GM12878 (cell line): ENCODE measurements at regions not wholly inside any gene's neighbourhood (a gene's known extent, or its start where the extent isn't known, plus 50 kb on each side); places are given as distances from the start of the nearest gene placed in this dataset.

Source experiments
- ATAC-seq: fragments of 200-7000 bp; cut with Tn5 transposase; 3 replicates; pipeline ENCODE4 v1.9.1; 2020; ENCODE audit warnings: mild to moderate bottlenecking, moderate library complexity
- BruUV-seq: library from RNA; stranded (reverse); fragments of 400-500 nt; replicated peaks from 2 replicates; lab custom pipeline; 2021; lab: Mats Ljungman, UMichigan
- CTCF ChIA-PET: fragments of 300-600 bp; sonication (Branson Sonifier 250); formaldehyde crosslinking; extraction: SDS; loops from one replicate; lab custom pipeline; 2021; ENCODE audit warnings: inconsistent platforms; lab: Yijun Ruan, JAX
- POLR2A ChIA-PET: fragments of 350-600 bp; formaldehyde crosslinking; extraction: SDS; loops from one replicate; lab custom pipeline; 2021; ENCODE audit warnings: inconsistent platforms; lab: Charles Lee
- RAD21 ChIA-PET: fragments of 300-600 bp; sonication (Branson Sonifier 250); formaldehyde crosslinking; loops from one replicate; lab custom pipeline; 2023; ENCODE audit warnings: antibody characterized with exemption; ENCODE audit not compliant: unreplicated experiment; lab: Charles Lee
- SMC1A ChIA-PET: fragments of 300-600 bp; sonication (Branson Sonifier 250); formaldehyde crosslinking; loops from one replicate; lab custom pipeline; 2023; ENCODE audit not compliant: unreplicated experiment, uncharacterized antibody; lab: Charles Lee
- DNase-seq: peaks from one replicate; pipeline ENCODE4 v3.0.0-alpha.2; 2011; ENCODE audit warnings: low read depth, low spot score
- FAIRE-seq: peaks from 3 replicates; lab custom pipeline; 2011; peaks lifted over from hg19 to GRCh38; lab: Jason Lieb, UNC
- H2AFZ ChIP-seq: 2 replicates; pipeline ENCODE4 v1.6.0; 2011; ENCODE audit warnings: low read depth, low read length, control low read depth; ENCODE audit not compliant: control insufficient read depth
- H3K27ac ChIP-seq: 2 replicates; pipeline ENCODE4 v1.5.1; 2011; ENCODE audit warnings: control low read depth; ENCODE audit not compliant: control insufficient read depth, insufficient read depth
- H3K27me3 ChIP-seq, 2 experiments: replicated peaks in 1 of 2; 2 replicates each; pipeline versions ENCODE4 v1.6.0 to v1.6.1; 2011; ENCODE audit warnings: low read length in 1 of 2; ENCODE audit not compliant: control insufficient read depth in 2 of 2, insufficient read depth in 2 of 2
- H3K36me3 ChIP-seq, 2 experiments: 2 replicates each; pipeline ENCODE4 v1.5.1; 2011; ENCODE audit warnings: low read length in 1 of 2; ENCODE audit not compliant: control insufficient read depth in 2 of 2, insufficient read depth in 2 of 2
- H3K4me1 ChIP-seq: 2 replicates; pipeline ENCODE4 v1.6.1; 2011; ENCODE audit warnings: mild to moderate bottlenecking, low read length, moderate library complexity, mixed read lengths; ENCODE audit not compliant: control insufficient read depth, insufficient read depth
- H3K4me2 ChIP-seq: 2 replicates; pipeline ENCODE4 v1.6.0; 2011; ENCODE audit warnings: control low read depth; ENCODE audit not compliant: control insufficient read depth, insufficient read depth
- H3K4me3 ChIP-seq: fragments of 200-600 bp; sonication (generic); 2 replicates; pipeline ENCODE4 v1.5.1; 2016
- H3K79me2 ChIP-seq: 2 replicates; pipeline ENCODE4 v1.6.0; 2011; ENCODE audit warnings: low read length; ENCODE audit not compliant: control insufficient read depth, insufficient read depth
- H3K9ac ChIP-seq: 2 replicates; pipeline ENCODE4 v1.8.0; 2011; ENCODE audit warnings: low read length, control low read depth, mixed read lengths; ENCODE audit not compliant: control insufficient read depth, insufficient read depth
- H3K9me3 ChIP-seq: replicated peaks from 3 replicates; pipeline ENCODE4 v1.5.1; 2011; ENCODE audit warnings: mild to moderate bottlenecking, low read length; ENCODE audit not compliant: control insufficient read depth, insufficient read depth
- H4K20me1 ChIP-seq: 2 replicates; pipeline ENCODE4 v1.6.0; 2011; ENCODE audit not compliant: control insufficient read depth, insufficient read depth
- CBX5 ChIP-seq: sonication (generic); IDR thresholded peaks from 2 replicates; pipeline ENCODE4 v1.6.1; 2016; ENCODE audit warnings: low read depth, moderate library complexity, mild to moderate bottlenecking, inconsistent platforms
- E2F4 ChIP-seq: IDR thresholded peaks from 2 replicates; pipeline ENCODE4 v1.6.1; 2012; ENCODE audit warnings: low read depth, low read length, improper control_type of control experiment
- IKZF2 ChIP-seq, 2 experiments: fragments of 450-650 bp; IDR thresholded peaks; 2 replicates each; pipeline ENCODE4 v1.6.1; 2017; ENCODE audit warnings: mild to moderate bottlenecking in 2 of 2, moderate library complexity in 2 of 2
- IRF5 ChIP-seq: fragments of 450-650 bp; IDR thresholded peaks from 2 replicates; pipeline ENCODE4 v1.6.1; 2017; ENCODE audit warnings: borderline replicate concordance
- KAT2A ChIP-seq: conservative IDR thresholded peaks from 2 replicates; pipeline ENCODE4 v1.6.1; 2011; ENCODE audit warnings: low read depth, low read length; ENCODE audit not compliant: control insufficient read depth
- MEF2A ChIP-seq: IDR thresholded peaks from 2 replicates; pipeline ENCODE4 v1.6.1; 2011; ENCODE audit warnings: low read depth, mild to moderate bottlenecking, low read length, moderate library complexity; ENCODE audit not compliant: insufficient read depth
- MLLT1 ChIP-seq: fragments of 450-650 bp; IDR thresholded peaks from 2 replicates; pipeline ENCODE4 v1.6.1; 2016; ENCODE audit warnings: mild to moderate bottlenecking
- MYB ChIP-seq: fragments of 150-350 bp; IDR thresholded peaks from 2 replicates; pipeline ENCODE4 v1.6.1; 2014; ENCODE audit warnings: mild to moderate bottlenecking, low read depth, low read length, borderline replicate concordance
- NFYA ChIP-seq: IDR thresholded peaks from 2 replicates; pipeline ENCODE4 v1.6.1; 2011; ENCODE audit warnings: low read depth, mild to moderate bottlenecking, low read length, improper control_type of control experiment, borderline replicate concordance
- RELB ChIP-seq: fragments of 450-650 bp; IDR thresholded peaks from 2 replicates; pipeline ENCODE4 v1.6.1; 2017; ENCODE audit warnings: low read depth, mild to moderate bottlenecking, moderate library complexity
- SMARCA5 ChIP-seq: fragments of 450-650 bp; IDR thresholded peaks from 2 replicates; pipeline ENCODE4 v1.6.1; 2017; ENCODE audit warnings: mild to moderate bottlenecking
- SP1 ChIP-seq: IDR thresholded peaks from one replicate; pipeline ENCODE4 v1.6.1; 2011; ENCODE audit warnings: low read depth, low read length
- SREBF1 ChIP-seq: IDR thresholded peaks from 2 replicates; pipeline ENCODE4 v1.6.1; 2012; ENCODE audit warnings: mild to moderate bottlenecking, low read length
- SRF ChIP-seq, 2 experiments: IDR thresholded peaks; 2 replicates each; pipeline ENCODE4 v1.6.1; 2011; ENCODE audit warnings: low read depth in 2 of 2, low read length in 2 of 2, mild to moderate bottlenecking in 1 of 2, moderate library complexity in 1 of 2
- TCF12 ChIP-seq: IDR thresholded peaks from 2 replicates; pipeline ENCODE4 v1.6.1; 2011; ENCODE audit warnings: low read depth, mild to moderate bottlenecking, low read length
- YBX1 ChIP-seq: fragments of 450-650 bp; IDR thresholded peaks from 2 replicates; pipeline ENCODE4 v1.6.1; 2016; ENCODE audit warnings: antibody characterized with exemption
- ZNF384 ChIP-seq: IDR thresholded peaks from 2 replicates; pipeline ENCODE4 v1.6.1; 2012; ENCODE audit warnings: low read depth, mild to moderate bottlenecking, low read length, improper control_type of control experiment, borderline replicate concordance
- ZSCAN29 ChIP-seq: fragments of 450-650 bp; IDR thresholded peaks from 2 replicates; pipeline ENCODE4 v1.6.1; 2017; ENCODE audit warnings: mild to moderate bottlenecking, moderate library complexity
- ZZZ3 ChIP-seq: IDR thresholded peaks from 2 replicates; pipeline ENCODE4 v1.6.1; 2011; ENCODE audit warnings: low read depth; ENCODE audit not compliant: control insufficient read depth, insufficient read length
- WGBS: methylation state at CpG from one replicate; pipeline ENCODE4 v1.1.6; 2016; ENCODE audit warnings: low lambda C conversion rate; ENCODE audit not compliant: insufficient replicate concordance, insufficient coverage; ENCODE audit errors: missing lambda C conversion rate; 5-methylcytosine and 5-hydroxymethylcytosine counted together
- in situ Hi-C: fragments of 300-500 bp; cut with MboI; formaldehyde crosslinking; loops from 9 replicates; pipeline ENCODE4 v1.14.3; 2018; ENCODE audit warnings: mixed read lengths
- intact Hi-C: fragments of 100-400 bp; cut with micrococcal nuclease; formaldehyde crosslinking; loops from one replicate; pipeline ENCODE4 v1.14.2; 2022; ENCODE audit not compliant: unreplicated experiment

GRCh38 chr5:145204743-145205142, 630.4 kb downstream of the PRELID2 start:
- TF ChIP-seq YBX1 (no peak), IRF5 (no peak), TCF12 (no peak), NFYA (no peak), IKZF2 (IDR thresholded peaks at IDR 0.05) (no peak), SRF (IDR thresholded peaks at IDR 0.05; ENCODE audit: low read depth in 2 of 2, low read length in 2 of 2) (no peak), E2F4 (no peak), MEF2A (no peak), ZNF384 (no peak), ZZZ3 (no peak), SREBF1 (no peak), ZSCAN29 (no peak), MLLT1 (no peak), CBX5 (no peak), KAT2A (no peak), RELB (no peak), SP1 (no peak), SMARCA5 (no peak), MYB (no peak)
- FAIRE-seq (no peak), DNase-seq (no peak), ATAC-seq (no peak)
- ChIA-PET CTCF (no interaction called here), RAD21 (no interaction called here), SMC1A (no interaction called here), POLR2A (no interaction called here)
- Histone ChIP-seq H3K4me2 (no peak overlapping the region), H2AFZ (no peak overlapping the region), H3K27ac (no peak overlapping the region), H3K9ac (no peak overlapping the region), H3K79me2 (no peaks in the 10 kb centered on the region), H3K36me3 (no peaks in the 10 kb centered on the region), H3K4me3 (no peak overlapping the region), H3K9me3 (no peaks in the 10 kb centered on the region), H3K4me1 (no peaks in the 10 kb centered on the region), H4K20me1 (no peaks in the 10 kb centered on the region), H3K27me3 (no peaks in the 10 kb centered on the region)
- WGBS: 0% methylated on average over 2 of the region's 2 CpGs
- BruUV-seq: no TSS peak
- intact Hi-C loops (no loop called here), in situ Hi-C loops (no loop called here)
